PC-9 (cell line): ENCODE measurements at regions not wholly inside any gene's neighbourhood (a gene's known extent, or its start where the extent isn't known, plus 50 kb on each side); places are given as distances from the start of the nearest gene placed in this dataset.
A peak's percentile ranks its signal among the peaks of the same experiment; 100 is the strongest.

ENCODE experiments used
- BruUV-seq: library from RNA; stranded (reverse); fragments of 400-500 nt; replicated peaks from 2 replicates; lab custom pipeline; 2021; lab: Mats Ljungman, UMichigan
- CTCF ChIA-PET: fragments of 300-600 bp; sonication (Branson Sonifier 250); formaldehyde crosslinking; loops from one replicate; lab custom pipeline; 2022; ENCODE audit warnings: antibody characterized with exemption; lab: Charles Lee
- POLR2A ChIA-PET: fragments of 300-600 bp; sonication (Branson Sonifier 250); formaldehyde crosslinking; loops from one replicate; lab custom pipeline; 2022; ENCODE audit warnings: antibody characterized with exemption; ENCODE audit not compliant: unreplicated experiment; lab: Charles Lee
- DNase-seq, 2 experiments: peaks; one replicate each; pipeline versions ENCODE4 v3.0.0 to v3.0.0-alpha.2; 2015 to 2022; ENCODE audit warnings: mixed read lengths in 1 of 2
- H2AFZ ChIP-seq: fragments of 200-600 bp; sonication (generic); 2 replicates; pipeline ENCODE4 v1.8.1; 2017; ENCODE audit warnings: antibody characterized with exemption
- H3F3A ChIP-seq: fragments of 200-600 bp; sonication (generic); 2 replicates; pipeline ENCODE4 v1.8.1; 2017; ENCODE audit warnings: antibody characterized with exemption, mild to moderate bottlenecking, low read depth; ENCODE audit not compliant: insufficient read depth
- H3K27ac ChIP-seq: fragments of 200-600 bp; sonication (generic); 2 replicates; pipeline ENCODE4 v1.6.1; 2016; ENCODE audit warnings: mixed run types
- H3K27me3 ChIP-seq: fragments of 200-600 bp; sonication (generic); 2 replicates; pipeline ENCODE4 v1.6.1; 2016; ENCODE audit warnings: low read depth, mixed run types; ENCODE audit not compliant: insufficient read depth
- H3K36me3 ChIP-seq: fragments of 200-600 bp; sonication (generic); 2 replicates; pipeline ENCODE4 v1.6.1; 2016; ENCODE audit warnings: low read depth, mixed run types
- H3K4me1 ChIP-seq: fragments of 200-600 bp; sonication (generic); replicated peaks from 2 replicates; pipeline ENCODE4 v1.6.1; 2016; ENCODE audit warnings: mixed run types; ENCODE audit not compliant: insufficient read depth
- H3K4me2 ChIP-seq: fragments of 200-600 bp; sonication (generic); 2 replicates; pipeline ENCODE4 v1.6.1; 2017; ENCODE audit warnings: mixed run types
- H3K4me3 ChIP-seq: fragments of 200-600 bp; sonication (generic); 2 replicates; pipeline ENCODE4 v1.6.1; 2016; ENCODE audit warnings: mixed run types
- H3K79me2 ChIP-seq: fragments of 200-600 bp; sonication (generic); 2 replicates; pipeline ENCODE4 v1.6.1; 2017; ENCODE audit warnings: low read depth, mixed run types
- H3K9me2 ChIP-seq: fragments of 200-600 bp; sonication (generic); 2 replicates; pipeline ENCODE4 v1.8.1; 2017; ENCODE audit warnings: mild to moderate bottlenecking; ENCODE audit not compliant: insufficient read depth
- H3K9me3 ChIP-seq: fragments of 200-600 bp; sonication (generic); 2 replicates; pipeline ENCODE4 v1.8.1; 2016; ENCODE audit warnings: low read depth; ENCODE audit not compliant: insufficient read depth
- H4K20me1 ChIP-seq: fragments of 200-600 bp; sonication (generic); 2 replicates; pipeline ENCODE4 v1.8.1; 2017; ENCODE audit not compliant: insufficient read depth
- EZH2 ChIP-seq: fragments of 200-600 bp; sonication (generic); IDR thresholded peaks from 2 replicates; pipeline ENCODE4 v1.8.0; 2017; ENCODE audit warnings: antibody characterized with exemption, low read depth
- intact Hi-C: fragments of 100-400 bp; cut with micrococcal nuclease; formaldehyde crosslinking; loops from one replicate; pipeline ENCODE4 v1.10.0; 2022; ENCODE audit not compliant: unreplicated experiment
- TF ChIP-seq, protein P1 (sequence below): fragments of 200-600 bp; sonication (generic); conservative IDR thresholded peaks from 2 replicates; pipeline ENCODE4 v1.6.1; 2017; ENCODE audit warnings: mixed run types, antibody characterized with exemption, mild to moderate bottlenecking, moderate library complexity

DNA sequence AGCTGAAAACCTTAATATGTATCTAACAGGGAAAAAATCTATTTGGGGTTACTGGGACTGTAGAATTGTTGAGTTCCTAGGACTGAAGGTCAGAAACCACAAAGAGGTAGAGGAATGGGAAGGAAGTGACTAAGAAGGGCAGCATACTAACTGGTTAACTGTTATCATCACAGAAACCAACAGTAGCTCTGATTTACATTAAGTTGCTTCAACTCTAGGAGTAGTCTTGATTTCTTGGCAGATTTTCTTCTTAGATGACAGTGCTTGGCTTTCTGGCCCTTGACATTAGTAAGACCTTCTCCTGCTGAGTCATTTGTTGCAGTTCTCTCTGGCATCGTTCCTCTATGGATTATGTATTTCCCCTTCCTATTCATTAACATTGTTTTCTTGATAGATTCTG is 116.1 kb upstream of the RASA1 start:
- H3F3A ChIP-seq, result no peaks in the 10 kb centered on the region
- peaks cover 7% of the 10 kb centered on the region; the same call in 1 of the 2 replicates for H3K9me3 ChIP-seq
- H3K9me2 ChIP-seq, result no peaks in the 10 kb centered on the region
- no peak overlapping the region for H3K4me3 ChIP-seq
- no peaks in the 10 kb centered on the region for H4K20me1 ChIP-seq
- peaks cover 23% of the 10 kb centered on the region for H3K4me1 ChIP-seq
- ChIA-PET POLR2A (no interaction called here), CTCF (no interaction called here)
- TF ChIP-seq EZH2, result no peak
- TF ChIP-seq, protein P1, sequence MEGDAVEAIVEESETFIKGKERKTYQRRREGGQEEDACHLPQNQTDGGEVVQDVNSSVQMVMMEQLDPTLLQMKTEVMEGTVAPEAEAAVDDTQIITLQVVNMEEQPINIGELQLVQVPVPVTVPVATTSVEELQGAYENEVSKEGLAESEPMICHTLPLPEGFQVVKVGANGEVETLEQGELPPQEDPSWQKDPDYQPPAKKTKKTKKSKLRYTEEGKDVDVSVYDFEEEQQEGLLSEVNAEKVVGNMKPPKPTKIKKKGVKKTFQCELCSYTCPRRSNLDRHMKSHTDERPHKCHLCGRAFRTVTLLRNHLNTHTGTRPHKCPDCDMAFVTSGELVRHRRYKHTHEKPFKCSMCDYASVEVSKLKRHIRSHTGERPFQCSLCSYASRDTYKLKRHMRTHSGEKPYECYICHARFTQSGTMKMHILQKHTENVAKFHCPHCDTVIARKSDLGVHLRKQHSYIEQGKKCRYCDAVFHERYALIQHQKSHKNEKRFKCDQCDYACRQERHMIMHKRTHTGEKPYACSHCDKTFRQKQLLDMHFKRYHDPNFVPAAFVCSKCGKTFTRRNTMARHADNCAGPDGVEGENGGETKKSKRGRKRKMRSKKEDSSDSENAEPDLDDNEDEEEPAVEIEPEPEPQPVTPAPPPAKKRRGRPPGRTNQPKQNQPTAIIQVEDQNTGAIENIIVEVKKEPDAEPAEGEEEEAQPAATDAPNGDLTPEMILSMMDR, result no peak
- no peaks in the 10 kb centered on the region for H3K36me3 ChIP-seq
- no TSS peak for BruUV-seq
- peak overlapping the region; percentile 38 for H3K27ac ChIP-seq
- H3K4me2 ChIP-seq, result no peak overlapping the region
- no peak overlapping the region for H2AFZ ChIP-seq
- no peaks in the 10 kb centered on the region for H3K79me2 ChIP-seq
- intact Hi-C loops, result loop anchor here (10.0 kb wide), 1 partner anchor 113 kb away; the partner anchor contains the start of gene RASA1
- peak; percentile 6 to 71 for DNase-seq
- H3K27me3 ChIP-seq, result no peaks in the 10 kb centered on the region

DNA sequence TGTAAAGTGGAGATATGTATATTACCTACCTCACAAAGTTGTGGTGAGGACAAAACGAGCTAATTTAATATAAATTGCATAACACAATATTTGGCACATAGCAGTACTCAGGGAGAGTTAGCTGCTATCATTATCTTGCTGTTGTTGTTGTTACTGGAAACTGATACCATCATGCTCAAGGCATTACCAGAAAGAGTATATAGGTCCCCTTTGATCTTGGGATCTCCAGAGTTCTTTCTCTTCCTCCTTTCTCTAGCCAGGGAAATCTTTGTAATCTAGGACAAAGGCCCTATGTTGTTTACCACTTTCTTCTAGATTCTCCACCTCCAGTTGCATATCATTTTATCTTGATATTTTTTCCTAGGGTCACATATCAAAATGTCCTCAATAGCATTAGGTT is 114.8 kb upstream of the RASA1 start:
- no peaks in the 10 kb centered on the region for H3K9me2 ChIP-seq
- no TSS peak for BruUV-seq
- no peaks in the 10 kb centered on the region for H3K79me2 ChIP-seq
- no peak for DNase-seq
- H2AFZ ChIP-seq, result no peak overlapping the region
- H3K36me3 ChIP-seq, result no peaks in the 10 kb centered on the region
- no peaks in the 10 kb centered on the region for H4K20me1 ChIP-seq
- intact Hi-C loops, result loop anchor here (10.0 kb wide), 1 partner anchor 112 kb away; the partner anchor contains the start of gene RASA1
- TF ChIP-seq, protein P1, result no peak
- TF ChIP-seq EZH2, result no peak
- H3K27me3 ChIP-seq, result no peaks in the 10 kb centered on the region
- H3K9me3 ChIP-seq, result 0 out of 2 replicates have a peak, but pooled peaks cover 3% of the 10 kb centered on the region
- H3K4me3 ChIP-seq, result no peak overlapping the region
- H3K4me2 ChIP-seq, result no peak overlapping the region
- ChIA-PET POLR2A (no interaction called here), CTCF (no interaction called here)
- peaks cover 23% of the 10 kb centered on the region for H3K4me1 ChIP-seq
- H3F3A ChIP-seq, result no peaks in the 10 kb centered on the region
- H3K27ac ChIP-seq, result no peak overlapping the region

DNA sequence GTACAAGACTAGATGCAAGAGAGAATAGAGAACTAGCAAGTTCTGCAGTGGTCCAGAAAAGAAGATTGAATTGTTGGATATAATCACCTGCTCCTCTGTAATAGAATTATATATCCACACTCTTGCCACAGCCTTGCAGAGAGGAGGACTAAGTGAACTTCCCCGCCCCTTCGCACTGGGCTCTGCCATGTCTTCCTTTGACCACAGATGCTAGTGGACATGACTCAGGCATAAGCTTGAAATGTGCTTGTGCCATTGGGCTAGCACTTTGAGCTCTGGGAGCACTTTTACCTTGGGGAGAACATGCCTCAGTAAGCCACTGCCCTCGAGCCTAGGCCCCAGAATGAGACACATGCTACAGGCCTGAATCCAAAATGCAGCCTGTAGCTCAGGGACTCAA is 113.5 kb upstream of the RASA1 start:
- Histone ChIP-seq H3K9me3 (0 out of 2 replicates have a peak, but pooled peaks cover 3% of the 10 kb centered on the region), H2AFZ (no peak overlapping the region), H3K27me3 (no peaks in the 10 kb centered on the region), H3K4me1 (peaks cover 23% of the 10 kb centered on the region), H4K20me1 (no peaks in the 10 kb centered on the region), H3K36me3 (no peaks in the 10 kb centered on the region), H3K27ac (no peak overlapping the region), H3K9me2 (no peaks in the 10 kb centered on the region), H3F3A (no peaks in the 10 kb centered on the region), H3K79me2 (no peaks in the 10 kb centered on the region), H3K4me2 (no peak overlapping the region), H3K4me3 (no peak overlapping the region)
- ChIA-PET CTCF (no interaction called here), POLR2A (interaction anchor here (0.6 kb wide), 1 partner anchor 114 kb away, joined by 31 read pairs; the partner anchor contains the start of gene RASA1)
- intact Hi-C loops, result loop anchor here (10.0 kb wide), 1 partner anchor 111 kb away; the partner anchor contains the start of gene RASA1
- no TSS peak for BruUV-seq
- DNase-seq, result no peak
- TF ChIP-seq EZH2, result no peak
- TF ChIP-seq, protein P1, result no peak
